HG03108 (cell line): ENCODE measurements at regions not wholly inside any gene's neighbourhood (a gene's known extent, or its start where the extent isn't known, plus 50 kb on each side); places are given as distances from the start of the nearest gene placed in this dataset.
"Not testable (repeated sequence)": the region's sequence is repeated elsewhere in the genome, so short reads cannot be mapped to it uniquely, and the experiment has no call there.

Experiments
- ATAC-seq: cut with Tn5 transposase; IDR thresholded peaks from one replicate; pipeline ENCODE4 v1.9.1; 2021; ENCODE audit warnings: moderate library complexity; ENCODE audit not compliant: unreplicated experiment

GRCh38 chr13:40344270-40345148, 321.9 kb downstream of the FOXO1 start:
- peak; percentile 64 for ATAC-seq

DNA sequence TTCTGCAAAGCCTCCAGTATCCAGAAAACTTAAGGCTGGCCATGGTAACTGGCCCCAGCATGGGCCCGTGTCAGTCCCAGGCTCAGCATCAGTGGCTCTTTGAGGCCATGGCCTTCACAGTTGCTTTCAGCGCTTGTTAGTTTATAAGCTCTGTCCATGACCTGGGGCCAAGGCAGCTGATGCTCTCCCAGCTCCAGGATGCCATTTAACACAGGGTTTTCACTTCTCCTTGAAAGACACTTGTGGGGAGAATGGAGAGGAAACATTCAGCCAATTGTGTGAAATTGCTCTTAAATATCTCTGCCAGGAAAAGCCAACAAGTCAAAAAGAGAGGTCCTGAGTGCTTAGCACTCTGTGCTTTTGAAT, 321.3 kb downstream of the FOXO1 start:
- ATAC-seq: no peak

- no peak for ATAC-seq
Measured at GRCh38 chr13:40345654-40346372, 320.6 kb downstream of the FOXO1 start.

GRCh38 chr13:40346592-40346991, 319.8 kb downstream of the FOXO1 start:
- no peak for ATAC-seq

- ATAC-seq: no peak
Measured at GRCh38 chr13:40348096-40348679, 318.3 kb downstream of the FOXO1 start.

- ATAC-seq: no peak
Measured at GRCh38 chr13:40350283-40350992, 316.0 kb downstream of the FOXO1 start.

GRCh38 chr13:40351537-40352379, 314.7 kb downstream of the FOXO1 start:
- ATAC-seq: no peak

DNA sequence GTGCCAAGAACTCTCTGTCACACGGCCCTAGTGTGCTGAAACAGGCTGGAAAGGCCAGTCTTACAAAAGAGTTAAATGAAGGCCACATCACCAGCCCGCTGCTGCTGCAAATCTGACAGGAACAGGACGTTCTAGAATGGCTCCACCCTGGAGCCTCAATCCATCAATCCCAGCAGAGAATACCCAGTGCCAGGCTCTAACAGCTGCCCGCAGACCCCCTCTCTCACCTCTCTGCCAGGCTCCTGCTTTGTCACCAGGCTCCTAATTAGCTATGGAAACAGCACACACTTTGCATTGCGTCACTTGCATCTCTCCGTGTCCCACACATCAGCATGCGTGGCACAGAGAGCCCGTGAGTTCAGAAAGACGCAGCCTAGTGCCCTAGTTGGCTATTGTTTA, 314.1 kb downstream of the FOXO1 start:
- no peak for ATAC-seq

DNA sequence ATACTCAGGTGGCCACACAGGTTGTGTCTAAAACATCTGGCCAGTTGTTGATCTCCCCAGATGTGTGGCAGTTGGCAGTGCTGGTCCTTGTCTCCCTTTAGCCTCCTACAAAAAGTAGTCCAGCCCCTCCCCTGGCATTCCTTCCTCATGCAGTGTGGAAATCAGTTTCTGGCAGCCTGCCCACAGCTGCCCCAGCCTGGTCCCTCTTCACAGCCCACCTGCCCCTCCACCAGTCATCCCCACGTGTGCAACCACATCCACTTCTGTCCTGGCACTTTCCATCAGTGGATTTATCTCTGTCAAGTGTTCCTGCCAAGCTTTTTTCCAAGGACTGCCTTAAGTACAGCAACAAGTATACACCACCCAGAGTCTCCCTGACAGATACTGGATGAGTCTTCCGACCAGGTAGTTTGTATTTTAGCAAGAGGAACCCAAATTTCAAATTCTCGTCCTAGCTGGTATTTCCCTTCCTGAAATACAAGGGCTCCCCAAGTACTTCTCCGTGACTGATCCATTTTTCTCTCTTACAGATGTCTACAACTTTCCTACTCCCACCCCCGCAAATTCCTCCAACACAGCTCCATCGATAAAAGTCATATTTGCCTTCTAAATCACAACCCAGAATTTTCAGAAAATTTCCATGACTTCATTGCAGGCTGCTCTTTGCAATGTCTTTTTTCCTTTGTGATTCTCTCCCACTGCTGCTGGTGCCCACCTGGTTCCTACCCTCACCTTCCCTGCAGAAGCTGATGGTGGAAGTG, 313.5 kb downstream of the FOXO1 start:
- no peak for ATAC-seq

DNA sequence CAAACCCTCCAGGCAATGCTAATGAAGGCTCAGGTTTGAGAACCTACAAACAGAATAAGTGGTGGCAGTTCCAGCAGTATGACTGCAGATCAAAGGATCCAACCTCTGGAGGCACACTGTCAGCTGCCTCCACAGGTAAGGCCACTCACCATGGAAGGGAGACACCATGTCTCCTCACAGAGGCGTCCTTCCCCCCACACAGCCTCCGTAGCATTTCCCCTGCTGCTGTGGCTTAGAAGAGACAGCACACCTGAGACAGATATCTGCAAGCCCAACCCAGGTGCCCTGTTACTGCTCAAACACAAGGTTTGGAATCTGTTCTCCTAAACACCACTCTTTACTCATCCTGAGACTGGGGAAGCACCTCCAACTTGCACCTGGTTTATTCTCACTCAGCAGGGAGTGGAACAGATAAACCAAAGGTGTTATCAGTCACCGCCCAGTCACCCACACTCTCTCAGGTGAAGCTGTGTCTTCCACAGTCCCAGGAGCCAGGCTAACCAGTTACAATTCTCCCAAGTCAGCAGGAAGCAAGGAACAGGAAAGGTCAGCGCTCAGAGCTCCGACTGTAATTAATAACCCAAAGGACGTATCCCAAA, 311.2 kb downstream of the FOXO1 start:
- ATAC-seq: no peak

DNA sequence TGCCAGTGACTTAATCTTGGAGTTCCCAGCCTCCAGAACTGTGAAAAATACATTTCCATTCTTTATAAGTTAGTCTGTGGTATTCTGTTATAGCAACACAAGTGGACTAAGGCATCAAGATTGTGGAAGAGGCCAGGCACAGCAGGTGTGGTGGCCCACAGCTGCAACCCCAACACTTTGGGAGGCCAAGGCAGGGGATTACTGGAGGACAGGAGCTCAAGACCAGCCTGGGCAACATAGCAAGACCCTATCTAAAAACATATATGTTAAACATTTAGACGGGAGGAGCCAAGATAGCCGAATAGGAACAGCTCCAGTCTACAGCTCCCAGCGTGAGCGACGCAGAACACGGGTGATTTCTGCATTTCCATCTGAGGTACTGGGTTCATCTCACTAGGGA, 310.4 kb downstream of the FOXO1 start:
- no peak for ATAC-seq

GRCh38 chr13:40356458-40356857, 310.0 kb downstream of the FOXO1 start:
- ATAC-seq: not testable (repeated sequence)

DNA sequence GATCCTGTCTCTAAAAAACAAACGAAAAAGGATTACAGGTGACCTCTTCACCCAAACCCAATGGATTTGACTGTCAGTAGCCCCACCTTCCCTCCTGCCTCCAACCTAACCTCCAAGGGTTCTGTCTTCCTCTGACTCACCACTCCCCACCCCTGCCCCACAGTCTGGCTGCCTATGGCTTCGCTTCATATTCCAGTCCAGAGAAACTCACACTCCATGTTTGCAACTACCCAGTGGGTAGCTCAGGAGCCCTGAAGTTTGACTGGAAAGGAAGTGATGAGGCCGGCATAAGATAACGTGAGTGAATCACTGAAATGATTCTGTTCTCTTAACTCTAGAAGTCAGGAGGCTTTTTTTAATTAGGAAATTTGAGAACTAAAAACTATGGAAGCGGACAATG, 303.9 kb downstream of the FOXO1 start:
- ATAC-seq: no peak

DNA sequence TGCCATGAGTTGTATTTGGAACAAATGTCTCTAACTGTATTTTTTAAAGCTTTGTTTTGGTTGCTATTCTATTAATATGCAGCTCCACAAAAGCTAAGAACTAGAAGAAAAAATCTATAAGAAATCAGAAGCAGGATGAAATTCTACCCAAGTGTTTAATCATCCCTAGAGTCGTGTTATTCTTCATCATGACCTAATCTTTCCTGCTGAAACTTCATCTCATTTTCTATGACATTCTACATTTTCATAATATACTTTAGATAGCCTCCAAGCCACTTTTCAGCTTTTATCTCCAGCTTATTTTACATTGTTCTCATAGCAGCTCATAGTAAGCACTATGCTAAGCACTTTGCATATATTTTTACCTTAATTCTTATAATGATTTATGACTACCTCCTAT, 302.8 kb downstream of the FOXO1 start:
- no peak for ATAC-seq

DNA sequence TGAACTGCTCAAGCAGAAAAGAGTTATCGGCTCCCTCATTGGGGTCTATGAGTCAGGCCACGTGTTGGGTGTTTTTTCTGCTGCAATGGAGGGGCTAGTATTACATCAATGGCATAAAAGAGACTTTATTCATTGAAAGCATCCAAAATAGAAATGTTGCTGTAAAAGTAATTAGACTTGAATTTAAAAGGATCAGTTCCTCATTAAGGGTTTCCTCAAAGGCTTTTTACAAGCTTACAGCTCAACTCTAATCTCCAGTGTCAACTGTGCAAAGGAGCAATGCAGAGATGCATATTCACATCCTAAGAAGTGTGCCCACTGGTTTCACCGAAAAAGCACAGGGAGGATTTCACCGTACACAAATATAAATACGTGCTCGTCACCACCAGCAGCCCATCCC, 300.3 kb downstream of the FOXO1 start:
- ATAC-seq: no peak

DNA sequence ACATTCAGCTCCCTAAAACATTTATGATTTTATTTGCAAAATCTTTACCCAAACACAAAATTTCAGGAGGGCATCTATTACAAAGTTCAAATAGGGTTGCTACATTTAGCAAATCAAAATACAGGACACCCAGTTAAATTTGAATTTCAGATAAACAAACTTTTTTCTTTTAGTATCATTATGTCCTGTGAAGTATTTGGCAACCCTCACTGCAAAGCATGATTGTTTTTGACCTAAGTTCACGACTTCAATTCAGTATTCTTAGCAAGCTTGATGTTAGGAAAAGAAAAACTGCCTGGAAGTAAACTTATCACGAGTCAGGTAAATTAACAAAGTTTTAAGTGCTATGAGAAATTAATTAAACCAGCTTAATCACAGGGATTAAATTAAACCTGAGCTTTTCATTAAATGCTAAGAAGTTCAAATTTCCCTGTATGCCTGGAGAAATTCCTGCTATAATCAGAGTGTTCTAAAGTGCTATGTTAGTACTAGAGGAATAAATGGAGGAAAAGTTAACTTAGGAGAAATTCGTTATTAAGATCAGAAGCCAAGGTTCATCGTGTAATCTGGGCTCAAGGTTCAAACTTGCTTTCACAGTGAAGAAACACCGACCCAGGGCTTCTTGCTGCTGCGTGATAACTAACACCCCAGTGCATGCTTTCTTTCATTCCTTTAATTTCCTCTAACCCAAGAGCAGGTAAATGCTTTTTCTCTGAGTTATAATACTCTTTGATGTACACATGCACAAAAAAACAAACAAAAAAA, 298.1 kb downstream of the FOXO1 start:
- no peak for ATAC-seq

GRCh38 chr13:40370661-40371060, 295.8 kb downstream of the FOXO1 start:
- no peak for ATAC-seq

DNA sequence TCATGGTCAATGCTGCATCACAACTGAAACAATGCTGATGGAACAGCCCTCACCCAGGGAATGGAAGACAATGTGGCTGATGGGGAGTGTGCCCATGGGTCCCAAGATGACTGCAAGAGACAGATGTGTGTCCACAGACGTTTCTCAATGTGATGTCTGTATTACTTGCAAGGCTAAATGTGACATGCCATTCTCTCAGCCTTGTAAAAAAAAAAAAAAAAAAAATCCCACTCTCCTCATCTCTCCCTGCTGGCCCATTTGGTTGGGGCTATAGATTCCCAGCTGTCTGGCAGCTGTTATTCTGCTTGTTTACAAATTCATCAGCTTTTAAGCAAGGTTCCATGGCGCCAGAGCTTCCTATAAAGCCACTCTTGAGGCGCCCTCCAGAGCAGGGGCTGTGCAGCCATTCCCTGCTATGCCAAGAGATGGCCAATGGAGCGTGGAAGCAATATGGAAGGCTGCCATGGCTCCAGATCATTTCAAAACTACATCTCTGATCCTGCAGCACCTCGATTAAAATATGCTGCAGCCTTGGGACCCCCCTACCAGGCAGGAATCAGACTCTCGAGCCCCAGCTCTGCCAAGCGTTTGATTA, 294.8 kb downstream of the FOXO1 start:
- no peak for ATAC-seq
